ENCODE measurements at regions not wholly inside any gene's neighbourhood (a gene's known extent, or its start where the extent isn't known, plus 50 kb on each side); places are given as distances from the start of the nearest gene placed in this dataset.

DNA sequence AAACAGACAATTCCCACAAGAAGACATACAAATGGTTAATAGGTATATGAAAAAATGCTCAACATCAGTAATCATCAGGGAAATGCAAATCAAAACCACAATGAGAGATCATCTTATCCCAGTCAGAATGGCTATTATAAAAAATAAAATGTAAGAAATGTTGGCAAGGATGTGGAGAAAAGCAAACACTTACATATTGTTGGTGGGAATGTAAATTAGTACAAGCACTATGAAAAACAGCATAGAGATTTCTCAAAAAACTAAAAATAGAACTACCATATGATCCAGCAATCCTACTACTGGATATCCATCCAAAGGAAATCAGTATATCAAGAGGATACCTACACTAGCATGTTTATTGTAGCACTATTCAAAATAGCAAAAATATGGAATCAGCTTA lies 186.6 kb downstream of the NOL4 start:
- Histone ChIP-seq H3K36me3 (no peaks in the 10 kb centered on the region), H3K4me3 (no peak overlapping the region), H3K27ac (no peak overlapping the region), H3K4me1 (peaks cover 0 to 3% (median 0%) of the 10 kb centered on the region in 4 donors), H3K9me3 (peaks cover 0 to 5% (median under 1%) of the 10 kb centered on the region in 4 donors), H3K27me3 (no peaks in the 10 kb centered on the region)
- no peak for DNase-seq (ENCODE audit: low spot score in 2 of 2)
- no peak for TF ChIP-seq POLR2A (IDR thresholded peaks at IDR 0.05)
- TF ChIP-seq, protein P1, sequence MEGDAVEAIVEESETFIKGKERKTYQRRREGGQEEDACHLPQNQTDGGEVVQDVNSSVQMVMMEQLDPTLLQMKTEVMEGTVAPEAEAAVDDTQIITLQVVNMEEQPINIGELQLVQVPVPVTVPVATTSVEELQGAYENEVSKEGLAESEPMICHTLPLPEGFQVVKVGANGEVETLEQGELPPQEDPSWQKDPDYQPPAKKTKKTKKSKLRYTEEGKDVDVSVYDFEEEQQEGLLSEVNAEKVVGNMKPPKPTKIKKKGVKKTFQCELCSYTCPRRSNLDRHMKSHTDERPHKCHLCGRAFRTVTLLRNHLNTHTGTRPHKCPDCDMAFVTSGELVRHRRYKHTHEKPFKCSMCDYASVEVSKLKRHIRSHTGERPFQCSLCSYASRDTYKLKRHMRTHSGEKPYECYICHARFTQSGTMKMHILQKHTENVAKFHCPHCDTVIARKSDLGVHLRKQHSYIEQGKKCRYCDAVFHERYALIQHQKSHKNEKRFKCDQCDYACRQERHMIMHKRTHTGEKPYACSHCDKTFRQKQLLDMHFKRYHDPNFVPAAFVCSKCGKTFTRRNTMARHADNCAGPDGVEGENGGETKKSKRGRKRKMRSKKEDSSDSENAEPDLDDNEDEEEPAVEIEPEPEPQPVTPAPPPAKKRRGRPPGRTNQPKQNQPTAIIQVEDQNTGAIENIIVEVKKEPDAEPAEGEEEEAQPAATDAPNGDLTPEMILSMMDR (IDR thresholded peaks at IDR 0.05), result no peak
- TF ChIP-seq EP300 (IDR thresholded peaks at IDR 0.05), result no peak

GRCh38 chr18:34033968-34034367 lies 190.7 kb downstream of the NOL4 start:
- H3K4me1 ChIP-seq, result no peaks in the 10 kb centered on the region
- TF ChIP-seq POLR2A (IDR thresholded peaks at IDR 0.05), result no peak
- no peak for TF ChIP-seq EP300 (IDR thresholded peaks at IDR 0.05)
- TF ChIP-seq, protein P1 (IDR thresholded peaks at IDR 0.05), result no peak

DNA sequence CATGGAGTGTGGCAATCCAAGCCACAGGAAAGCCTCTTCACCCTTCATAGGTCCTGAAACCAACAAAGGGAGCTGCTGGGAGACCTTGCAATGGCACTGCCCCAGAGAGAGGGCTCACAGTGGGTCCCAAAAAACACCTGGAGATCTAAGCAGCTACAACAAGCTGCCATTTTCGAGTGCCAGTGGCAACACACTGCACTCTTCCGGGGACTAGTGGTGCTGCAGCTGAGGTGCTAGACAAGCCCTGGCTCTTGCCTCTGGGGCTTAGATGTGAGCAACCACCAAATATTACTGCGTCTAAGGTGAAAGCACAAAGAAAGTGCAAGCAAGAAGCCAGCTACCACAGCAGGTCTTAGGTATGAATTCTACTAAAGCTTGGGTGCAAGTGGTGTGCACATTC lies 192.9 kb downstream of the NOL4 start:
- no peak for TF ChIP-seq POLR2A (IDR thresholded peaks at IDR 0.05)
- Histone ChIP-seq H3K27me3 (no peaks in the 10 kb centered on the region), H3K36me3 (no peaks in the 10 kb centered on the region), H3K9me3 (peaks cover 0 to 8% (median 2%) of the 10 kb centered on the region in 4 donors), H3K27ac (no peak overlapping the region), H3K4me3 (no peak overlapping the region), H3K4me1 (no peaks in the 10 kb centered on the region)
- no peak for DNase-seq (ENCODE audit: low spot score in 2 of 2)
- 83 to 100% methylated on average over 2 to 3 of the region's 3 CpGs for WGBS, 2 donors

More at GRCh38 chr18:34033968-34034367, 190.7 kb downstream of the NOL4 start:
- Histone ChIP-seq H3K4me3 (no peak overlapping the region), H3K36me3 (no peaks in the 10 kb centered on the region), H3K27me3 (no peaks in the 10 kb centered on the region), H3K9me3 (peaks cover 0 to 8% (median 2%) of the 10 kb centered on the region in 4 donors), H3K27ac (no peak overlapping the region)
- 86 to 95% methylated on average over 4 of the region's 4 CpGs for WGBS, 2 donors
- no peak for DNase-seq (ENCODE audit: low spot score in 2 of 2)

- no peaks in the 10 kb centered on the region for H3K27me3 ChIP-seq
- no peak for DNase-seq (ENCODE audit: low spot score in 2 of 2)
- no peaks in the 10 kb centered on the region for H3K36me3 ChIP-seq
- H3K9me3 ChIP-seq, result peaks cover 0 to 8% (median 0%) of the 10 kb centered on the region in 4 donors
- no peaks in the 10 kb centered on the region for H3K4me1 ChIP-seq
- TF ChIP-seq, protein P1 (IDR thresholded peaks at IDR 0.05), result no peak
- TF ChIP-seq EP300 (IDR thresholded peaks at IDR 0.05) (no peak), POLR2A (IDR thresholded peaks at IDR 0.05) (no peak)
- H3K27ac ChIP-seq, result no peak overlapping the region
- WGBS, 2 donors, result 47 to 77% methylated on average over 2 of the region's 2 CpGs
- H3K4me3 ChIP-seq, result no peak overlapping the region
These were observed 196.4 kb downstream of the NOL4 start for GRCh38 chr18:34028324-34028723.

DNA sequence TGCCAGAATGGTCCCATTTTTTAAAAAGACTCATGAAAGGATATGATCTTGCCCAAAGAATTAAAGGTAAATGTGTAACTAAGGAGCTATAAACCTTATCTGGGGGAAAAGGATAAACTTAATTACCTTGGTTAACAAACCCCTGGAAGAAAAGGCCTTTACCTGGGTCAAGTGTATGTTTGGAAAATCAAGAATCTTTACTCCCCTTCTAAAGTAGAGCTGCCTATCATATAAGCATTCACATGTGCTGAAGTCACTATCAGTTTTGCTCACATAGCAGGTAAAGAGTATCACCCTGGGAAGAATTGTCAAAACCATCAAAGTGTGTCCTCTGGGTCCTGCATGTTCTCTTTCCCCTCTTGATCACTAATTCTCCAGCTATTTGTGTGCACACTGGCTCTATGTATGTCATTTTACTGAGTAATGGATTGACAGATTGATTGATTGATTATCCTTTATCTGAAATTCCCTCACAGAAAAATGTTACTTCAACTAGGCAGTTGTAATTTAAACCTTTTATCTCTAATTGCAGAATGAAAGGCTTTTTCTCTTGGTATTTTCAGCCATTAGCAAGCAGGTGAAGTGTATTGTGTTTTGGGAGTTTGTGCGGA lies 199.4 kb downstream of the NOL4 start:
- Histone ChIP-seq H3K36me3 (no peaks in the 10 kb centered on the region), H3K9me3 (no peaks in the 10 kb centered on the region), H3K27ac (no peak overlapping the region), H3K4me3 (no peak overlapping the region), H3K4me1 (no peaks in the 10 kb centered on the region), H3K27me3 (no peaks in the 10 kb centered on the region)
- no peak for DNase-seq (ENCODE audit: low spot score in 2 of 2)
- TF ChIP-seq POLR2A (IDR thresholded peaks at IDR 0.05) (no peak), EP300 (IDR thresholded peaks at IDR 0.05) (no peak)
- TF ChIP-seq, protein P1 (IDR thresholded peaks at IDR 0.05), result no peak
- 92 to 100% methylated on average over 1 of the region's 1 CpG for WGBS, 2 donors

Data from tibial nerve (tissue), 4 donors.